Stomach (tissue), 8 donors: ENCODE measurements at regions not wholly inside any gene's neighbourhood (a gene's known extent, or its start where the extent isn't known, plus 50 kb on each side); places are given as distances from the start of the nearest gene placed in this dataset.

Experiments used
- DNase-seq, 2 donors: peaks; one replicate each; pipeline versions ENCODE4 v3.0.0 to v3.0.0-alpha.2; 2013 to 2019
- H3K27ac ChIP-seq, 5 donors: fragments of 200-600 bp in 4 of 5; sonication (generic) in 4 of 5; one replicate each; pipeline ENCODE4 v1.5.1; 2013 to 2019; ENCODE audit warnings: mild to moderate bottlenecking in 1 of 5, moderate library complexity in 1 of 5
- H3K27me3 ChIP-seq, 3 donors: fragments of 200-600 bp; sonication (generic); one replicate each; pipeline ENCODE4 v1.5.1; 2017 to 2019; ENCODE audit warnings: mixed run types in 1 of 3
- H3K36me3 ChIP-seq, 4 donors: fragments of 200-600 bp; sonication (generic); 1 replicate in 3 of 4; 2 replicates in 1 of 4; pipeline ENCODE4 v1.5.1; 2016 to 2019
- H3K4me1 ChIP-seq, 4 donors: fragments of 200-600 bp; sonication (generic); one replicate each; pipeline ENCODE4 v1.5.1; 2016 to 2019
- H3K4me3 ChIP-seq, 4 donors: fragments of 200-600 bp; sonication (generic) in 3 of 4; one replicate each; pipeline ENCODE4 v1.5.1; 2016 to 2019; ENCODE audit warnings: mild to moderate bottlenecking in 1 of 4
- H3K9me3 ChIP-seq, 4 donors: fragments of 200-600 bp; sonication (generic); one replicate each; pipeline ENCODE4 v1.5.1; 2016 to 2019
- EP300 ChIP-seq: sonication (generic); formaldehyde crosslinking; IDR thresholded peaks from one replicate; pipeline ENCODE4 v1.6.1; 2017; ENCODE audit warnings: antibody characterized with exemption
- POLR2A ChIP-seq, 4 donors: fragments of 450-650 bp; IDR thresholded peaks; one replicate each; pipeline ENCODE4 v1.6.1; 2016; ENCODE audit warnings: antibody characterized with exemption in 4 of 4, control low read depth in 2 of 4, mild to moderate bottlenecking in 1 of 4, moderate library complexity in 1 of 4
- POLR2AphosphoS5 ChIP-seq, 3 donors: sonication (generic); formaldehyde crosslinking; IDR thresholded peaks; one replicate each; pipeline ENCODE4 v1.6.1; 2016; ENCODE audit warnings: antibody characterized with exemption in 3 of 3
- WGBS, 5 donors: extraction: QIAGEN DNeasy Blood & Tissue Kit in 3 of 5; methylation state at CpG; one replicate each; pipeline versions ENCODE4 v1.1.5 to v1.1.7; 2013 to 2018; 5-methylcytosine and 5-hydroxymethylcytosine counted together
- intact Hi-C: fragments of 100-400 bp; cut with DNase I; formaldehyde crosslinking; loops from one replicate; pipeline ENCODE4 v1.15.1; 2023; ENCODE audit warnings: low total_unique reads
- TF ChIP-seq, protein P1 (sequence below), 7 experiments: fragments of 450-650 bp in 4 of 7; fragments of 200-600 bp in 3 of 7; sonication (generic) in 3 of 7; IDR thresholded peaks; one replicate each; pipeline ENCODE4 v1.5.1; 2016 to 2019; ENCODE audit warnings: antibody characterized with exemption in 7 of 7, control low read depth in 2 of 7, mild to moderate bottlenecking in 1 of 7
- donor health status: healthy with polysubstance abuse.
- donor health status: Bipolar disorder and iron deficiency.
- donor health status: healthy.

- WGBS, 5 donors = 22 to 48% (median 25%) methylated on average over 5 of the region's 5 CpGs
- intact Hi-C loops = no loop called here
These were observed 288.7 kb downstream of the SOX2 start for GRCh38 chr3:182000447-182000846.

GRCh38 chr3:182005219-182005618, 293.5 kb downstream of the SOX2 start:
- Histone ChIP-seq H3K27ac (no peak overlapping the region), H3K4me1 (peaks cover 0 to 16% (median 13%) of the 10 kb centered on the region in 4 donors), H3K27me3 (no peaks in the 10 kb centered on the region), H3K36me3 (no peaks in the 10 kb centered on the region), H3K4me3 (no peak overlapping the region), H3K9me3 (no peaks in the 10 kb centered on the region)
- 86 to 97% (median 93%) methylated on average over 3 of the region's 3 CpGs for WGBS, 5 donors
- intact Hi-C loops = no loop called here
- TF ChIP-seq, protein P1, sequence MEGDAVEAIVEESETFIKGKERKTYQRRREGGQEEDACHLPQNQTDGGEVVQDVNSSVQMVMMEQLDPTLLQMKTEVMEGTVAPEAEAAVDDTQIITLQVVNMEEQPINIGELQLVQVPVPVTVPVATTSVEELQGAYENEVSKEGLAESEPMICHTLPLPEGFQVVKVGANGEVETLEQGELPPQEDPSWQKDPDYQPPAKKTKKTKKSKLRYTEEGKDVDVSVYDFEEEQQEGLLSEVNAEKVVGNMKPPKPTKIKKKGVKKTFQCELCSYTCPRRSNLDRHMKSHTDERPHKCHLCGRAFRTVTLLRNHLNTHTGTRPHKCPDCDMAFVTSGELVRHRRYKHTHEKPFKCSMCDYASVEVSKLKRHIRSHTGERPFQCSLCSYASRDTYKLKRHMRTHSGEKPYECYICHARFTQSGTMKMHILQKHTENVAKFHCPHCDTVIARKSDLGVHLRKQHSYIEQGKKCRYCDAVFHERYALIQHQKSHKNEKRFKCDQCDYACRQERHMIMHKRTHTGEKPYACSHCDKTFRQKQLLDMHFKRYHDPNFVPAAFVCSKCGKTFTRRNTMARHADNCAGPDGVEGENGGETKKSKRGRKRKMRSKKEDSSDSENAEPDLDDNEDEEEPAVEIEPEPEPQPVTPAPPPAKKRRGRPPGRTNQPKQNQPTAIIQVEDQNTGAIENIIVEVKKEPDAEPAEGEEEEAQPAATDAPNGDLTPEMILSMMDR (IDR thresholded peaks at IDR 0.05) = no peak
- TF ChIP-seq POLR2AphosphoS5 (IDR thresholded peaks at IDR 0.05) (no peak), EP300 (no peak), POLR2A (IDR thresholded peaks at IDR 0.05) (no peak)
- DNase-seq = no peak

More at GRCh38 chr3:182000447-182000846, 288.7 kb downstream of the SOX2 start:
- Histone ChIP-seq H3K36me3 (no peaks in the 10 kb centered on the region), H3K4me1 (peaks cover 0 to 20% (median 16%) of the 10 kb centered on the region in 4 donors), H3K27ac (no peak overlapping the region), H3K9me3 (no peaks in the 10 kb centered on the region), H3K27me3 (no peaks in the 10 kb centered on the region), H3K4me3 (no peak overlapping the region)
- DNase-seq = peak; percentile 36 to 68
- TF ChIP-seq POLR2AphosphoS5 (IDR thresholded peaks at IDR 0.05) = peak in 2 of 3 donors; percentile 50 to 65
- no peak for TF ChIP-seq EP300
- TF ChIP-seq, protein P1 (IDR thresholded peaks at IDR 0.05) = no peak

DNA sequence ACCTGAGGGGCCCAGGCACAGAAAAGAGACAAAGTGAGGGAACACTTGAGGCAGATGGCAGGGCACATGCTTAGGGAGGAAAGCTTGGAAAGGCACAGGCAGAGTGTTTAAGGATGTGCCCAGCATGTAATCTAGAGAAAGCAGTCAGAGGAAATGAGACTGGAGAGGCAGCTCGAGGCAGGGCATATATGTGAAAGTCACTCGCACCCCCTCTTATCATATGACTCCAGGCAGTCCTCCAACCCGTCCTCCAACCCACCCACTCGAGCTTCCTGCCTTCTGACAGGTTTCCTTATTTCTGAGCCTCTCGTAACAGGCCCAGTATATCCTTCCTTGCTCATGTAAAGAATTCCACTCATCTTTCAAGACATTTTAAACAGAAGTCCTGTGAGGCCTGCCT, 294.0 kb downstream of the SOX2 start:
- Histone ChIP-seq H3K4me3 (no peak overlapping the region), H3K27ac (no peak overlapping the region), H3K4me1 (peaks cover 0 to 12% (median 9%) of the 10 kb centered on the region in 4 donors), H3K9me3 (no peaks in the 10 kb centered on the region), H3K36me3 (no peaks in the 10 kb centered on the region), H3K27me3 (no peaks in the 10 kb centered on the region)
- no peak for DNase-seq
- 34 to 66% (median 53%) methylated on average over 5 of the region's 5 CpGs for WGBS, 5 donors
- intact Hi-C loops = no loop called here
- TF ChIP-seq EP300 (no peak), POLR2AphosphoS5 (IDR thresholded peaks at IDR 0.05) (no peak), POLR2A (IDR thresholded peaks at IDR 0.05) (no peak)
- TF ChIP-seq, protein P1 (IDR thresholded peaks at IDR 0.05) = no peak

DNA sequence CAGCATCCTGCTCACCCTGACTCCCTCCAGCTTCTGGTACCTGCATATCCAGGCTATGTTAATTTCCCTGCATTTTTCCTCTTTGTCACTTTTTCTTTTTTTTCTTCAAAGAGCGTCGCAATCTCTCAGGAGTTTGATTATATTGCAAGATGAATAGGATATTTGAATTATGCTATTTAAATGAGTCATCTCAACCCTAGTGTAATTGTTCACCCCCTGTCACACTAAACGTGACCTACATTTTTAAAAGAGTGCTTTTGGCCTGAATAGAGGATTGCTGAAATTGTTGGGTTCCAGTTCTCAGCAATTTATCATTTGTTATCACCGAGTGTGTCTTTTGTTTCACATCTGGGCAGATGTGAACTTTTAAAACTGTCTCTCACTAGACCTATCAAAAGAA, 294.7 kb downstream of the SOX2 start:
- Histone ChIP-seq H3K9me3 (no peaks in the 10 kb centered on the region), H3K27me3 (no peaks in the 10 kb centered on the region), H3K27ac (no peak overlapping the region), H3K36me3 (no peaks in the 10 kb centered on the region), H3K4me1 (peaks cover 0 to 4% (median 2%) of the 10 kb centered on the region in 4 donors), H3K4me3 (no peak overlapping the region)
- intact Hi-C loops = no loop called here
- no peak for TF ChIP-seq EP300
- no peak for TF ChIP-seq POLR2A (IDR thresholded peaks at IDR 0.05)
- TF ChIP-seq POLR2AphosphoS5 (IDR thresholded peaks at IDR 0.05) = no peak
- TF ChIP-seq, protein P1 (IDR thresholded peaks at IDR 0.05) = no peak
- 59 to 74% (median 67%) methylated on average over 4 of the region's 4 CpGs for WGBS, 5 donors
- DNase-seq = no peak
